NCI-H526 treated with DMSO at 0.1 percent for 48 hours (cell line): ENCODE measurements at regions not wholly inside any gene's neighbourhood (a gene's known extent, or its start where the extent isn't known, plus 50 kb on each side); places are given as distances from the start of the nearest gene placed in this dataset.

ENCODE experiments used
- DNase-seq: peaks from one replicate; lab custom pipeline; 2025; lab: John Stamatoyannopoulos, UW

- DNase-seq: no peak
Measured at GRCh38 chr1:8267307-8267706, 50.6 kb upstream of the SLC45A1 start.

- DNase-seq: no peak
Measured at GRCh38 chr1:8266436-8267165, 51.3 kb upstream of the SLC45A1 start.

- DNase-seq: no peak
Measured at GRCh38 chr1:8263791-8264190, 54.1 kb upstream of the SLC45A1 start.

- no peak for DNase-seq
Measured at GRCh38 chr1:8261398-8261762, 56.5 kb upstream of the SLC45A1 start.

GRCh38 chr1:8259498-8260290, 58.2 kb upstream of the SLC45A1 start:
- no peak for DNase-seq

GRCh38 chr1:8257621-8258020, 60.3 kb upstream of the SLC45A1 start:
- DNase-seq: no peak

- no peak for DNase-seq
Measured at GRCh38 chr1:8256321-8256720, 61.6 kb upstream of the SLC45A1 start.

- no peak for DNase-seq
Measured at GRCh38 chr1:8255712-8256111, 62.2 kb upstream of the SLC45A1 start.

- no peak for DNase-seq
Measured at GRCh38 chr1:8252266-8252951, 65.5 kb upstream of the SLC45A1 start.

- DNase-seq: no peak
Measured at GRCh38 chr1:8251635-8252034, 66.3 kb upstream of the SLC45A1 start.

GRCh38 chr1:8249838-8250237, 68.1 kb upstream of the SLC45A1 start:
- DNase-seq: no peak

GRCh38 chr1:8247811-8248436, 70.0 kb upstream of the SLC45A1 start:
- no peak for DNase-seq

GRCh38 chr1:8244304-8244703, 73.6 kb upstream of the SLC45A1 start:
- no peak for DNase-seq

GRCh38 chr1:8242498-8242897, 75.4 kb upstream of the SLC45A1 start:
- no peak for DNase-seq

GRCh38 chr1:8241417-8242014, 76.4 kb upstream of the SLC45A1 start:
- DNase-seq: no peak

- no peak for DNase-seq
Measured at GRCh38 chr1:8239306-8240023, 78.4 kb upstream of the SLC45A1 start.

- no peak for DNase-seq
Measured at GRCh38 chr1:8239039-8239305, 78.9 kb upstream of the SLC45A1 start.

GRCh38 chr1:8238141-8239038, 79.5 kb upstream of the SLC45A1 start:
- DNase-seq: no peak

- no peak for DNase-seq
Measured at GRCh38 chr1:8232036-8232757, 85.7 kb upstream of the SLC45A1 start.

GRCh38 chr1:8230292-8230621, 87.7 kb upstream of the SLC45A1 start:
- no peak for DNase-seq
